ENCODE measurements at regions not wholly inside any gene's neighbourhood (a gene's known extent, or its start where the extent isn't known, plus 50 kb on each side); places are given as distances from the start of the nearest gene placed in this dataset.
"Not testable (repeated sequence)": the region's sequence is repeated elsewhere in the genome, so short reads cannot be mapped to it uniquely, and the experiment has no call there.

DNA sequence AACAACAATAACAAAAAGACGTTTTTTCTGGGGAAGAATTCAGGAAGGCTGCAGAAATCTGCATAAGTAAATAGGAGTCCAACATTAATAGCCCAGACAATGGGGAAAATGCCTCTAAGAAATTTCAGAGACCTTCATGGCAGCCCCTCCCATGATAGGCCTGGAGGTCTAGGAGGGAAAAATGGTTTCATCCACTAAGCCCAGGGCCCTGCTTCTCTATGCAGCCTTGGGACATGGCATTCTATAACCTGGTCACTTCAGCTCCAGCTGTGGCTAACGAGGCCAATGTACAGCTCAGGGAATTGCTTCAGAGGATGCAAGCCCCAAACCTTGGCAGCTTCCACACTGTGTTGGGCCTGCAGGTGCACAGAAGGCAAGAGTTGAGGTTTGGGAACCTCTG is 125.6 kb upstream of the GMNC start:
- DNase-seq, result no peak

- no peak for DNase-seq
These were observed 122.2 kb upstream of the GMNC start for GRCh38 chr3:190984502-190985244.

- DNase-seq, result no peak
These were observed 121.4 kb upstream of the GMNC start for GRCh38 chr3:190983875-190984274.

DNA sequence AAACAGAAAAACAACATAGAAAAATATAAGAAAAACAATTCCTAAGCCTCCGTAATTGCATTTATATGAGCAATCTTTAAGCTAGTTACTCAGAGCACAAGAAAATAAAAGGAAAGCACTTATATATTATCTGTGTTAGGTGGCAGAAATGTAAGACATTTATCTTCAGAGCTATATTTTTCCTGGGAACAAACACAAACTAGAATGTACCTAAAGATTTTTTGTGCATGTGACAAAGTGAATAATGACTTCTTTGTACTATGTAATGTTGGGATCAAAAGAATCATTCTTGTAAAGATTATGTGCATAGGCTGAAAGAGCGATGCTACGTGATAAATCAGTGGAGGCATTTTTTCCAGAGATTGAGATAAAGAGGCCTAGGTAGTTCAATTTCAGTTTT is 111.3 kb upstream of the GMNC start:
- DNase-seq, result no peak

DNA sequence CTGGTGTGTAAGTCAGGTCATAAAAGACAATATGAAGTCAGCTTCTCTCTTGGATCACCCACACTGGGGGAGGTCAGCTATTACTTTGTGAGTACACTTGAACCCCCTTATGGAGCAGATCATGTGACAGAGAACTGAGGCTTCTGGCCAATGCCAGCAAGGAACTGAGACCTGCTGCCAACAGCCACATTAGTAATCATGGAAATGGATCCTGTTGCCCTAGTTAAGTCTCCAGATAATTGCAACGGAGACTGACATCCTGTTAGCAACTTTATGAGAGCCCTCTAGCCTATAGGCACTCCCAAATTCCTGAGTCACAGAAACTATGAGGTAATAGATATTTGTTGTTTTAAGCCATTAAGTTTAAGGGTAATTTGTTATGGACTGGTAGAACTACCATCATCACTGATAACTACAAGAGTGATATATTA is 110.4 kb upstream of the GMNC start:
- DNase-seq, result no peak

DNA sequence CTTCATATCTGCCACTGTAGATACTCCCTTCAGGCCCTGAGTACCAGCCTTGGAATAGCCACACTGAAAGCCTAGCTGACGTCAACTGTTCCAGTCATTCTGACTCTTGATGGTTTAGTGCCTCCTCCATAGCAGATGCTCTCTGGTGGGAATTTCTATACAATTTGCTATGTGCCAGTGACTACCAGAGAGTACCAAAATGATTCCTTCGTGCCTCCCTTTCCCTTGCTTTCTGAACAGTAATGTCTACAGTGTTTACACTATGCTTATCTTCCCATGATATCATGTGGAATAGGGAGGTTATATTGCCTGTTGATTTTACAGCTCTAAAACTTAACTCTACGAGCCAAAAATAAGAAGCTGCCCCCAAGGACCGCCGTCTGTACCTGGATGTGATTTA is 109.7 kb upstream of the GMNC start:
- DNase-seq, result no peak

DNA sequence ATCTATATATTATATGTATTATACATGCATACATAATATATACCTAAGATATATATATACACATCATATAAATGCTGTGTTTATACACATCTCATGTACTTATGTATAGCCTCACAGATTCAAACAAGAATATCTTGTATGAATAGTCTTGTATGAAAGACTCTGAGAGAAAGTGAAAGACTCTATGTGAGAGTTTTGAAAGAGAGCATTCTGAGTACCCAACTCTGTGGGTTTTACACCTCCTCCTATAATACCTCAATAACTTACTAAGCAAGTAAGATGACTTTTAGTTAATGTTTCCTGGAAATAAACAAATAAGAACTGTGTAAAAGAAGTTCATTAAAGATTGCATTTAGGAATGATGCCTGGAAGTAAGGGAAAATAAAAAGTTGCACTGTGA is 108.1 kb upstream of the GMNC start:
- DNase-seq, result no peak

DNA sequence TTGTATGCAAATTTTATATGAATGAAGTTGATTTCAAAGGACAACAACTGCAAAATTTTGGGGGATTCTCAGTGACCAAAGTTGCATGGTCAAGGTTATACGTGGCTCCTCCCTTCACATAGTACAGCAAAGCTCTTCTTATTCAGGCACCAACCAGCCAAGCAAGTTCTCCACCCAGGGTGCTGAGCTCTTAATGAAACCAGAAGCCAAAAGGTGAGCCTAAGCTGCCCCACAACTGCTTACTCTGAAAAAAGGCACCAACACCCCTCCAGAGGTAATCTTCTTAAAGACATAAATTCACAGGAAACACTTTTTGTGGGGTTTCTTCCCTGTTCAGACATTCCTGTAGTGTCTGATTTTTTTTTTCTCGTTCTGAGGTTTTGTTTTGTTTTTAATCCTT is 106.1 kb upstream of the GMNC start:
- no peak for DNase-seq

- not testable (repeated sequence) for DNase-seq
These were observed 102.4 kb upstream of the GMNC start for GRCh38 chr3:190964931-190965330.

DNA sequence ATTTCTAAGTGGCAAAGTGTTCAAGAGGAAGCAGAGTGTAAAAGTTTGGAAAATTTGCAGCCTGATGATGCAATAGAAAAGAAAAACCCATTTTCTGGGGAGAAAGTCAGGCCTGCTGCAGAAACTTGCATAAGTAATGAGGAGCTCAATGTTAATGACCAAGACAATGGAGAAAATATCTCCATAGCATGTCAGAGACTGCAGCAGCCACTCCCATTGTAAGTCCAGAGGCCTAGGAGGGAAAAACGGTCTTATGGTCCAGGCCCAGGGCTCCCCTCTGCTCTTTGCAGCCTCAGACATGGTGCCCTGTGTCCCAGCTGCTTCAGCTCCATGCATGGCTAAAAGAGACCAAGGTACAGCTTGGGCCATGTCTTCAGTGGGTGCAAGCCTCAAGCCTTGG is 96.6 kb upstream of the GMNC start:
- no peak for DNase-seq

DNA sequence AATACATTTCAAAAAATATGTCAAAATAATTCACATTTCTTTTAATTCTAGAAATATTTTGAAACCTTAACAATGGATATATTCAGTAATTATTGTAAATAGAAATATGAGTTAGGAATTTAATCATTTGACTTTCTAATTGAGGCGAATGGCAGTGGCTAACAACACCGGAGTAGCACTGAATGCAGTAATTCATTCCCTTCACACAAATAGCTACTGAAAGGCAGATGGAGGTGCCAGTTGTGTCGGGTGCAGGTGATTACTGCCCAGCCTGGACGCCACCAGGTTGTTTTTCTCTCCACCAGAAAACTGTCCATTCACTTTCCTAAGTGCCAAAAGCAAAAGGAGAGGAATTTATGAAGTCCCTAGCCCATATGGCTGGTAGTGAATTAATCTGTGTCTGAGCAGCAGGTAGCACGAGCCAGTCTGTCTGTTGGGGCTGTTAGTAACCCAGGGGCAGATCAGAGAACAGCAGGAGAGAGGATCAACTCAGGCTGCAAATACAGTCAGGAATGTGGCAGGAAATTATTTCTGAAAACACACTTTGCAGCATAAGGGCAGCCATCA is 79.3 kb upstream of the GMNC start:
- DNase-seq, result no peak

- not testable (repeated sequence) for DNase-seq
These were observed 72.1 kb upstream of the GMNC start for GRCh38 chr3:190934616-190935015.

- DNase-seq, result no peak
These were observed 64.1 kb upstream of the GMNC start for GRCh38 chr3:190926619-190927018.

GRCh38 chr3:190912736-190913135 is 50.2 kb upstream of the GMNC start:
- DNase-seq, result no peak

Data from tongue (tissue), 1 donor.